Smooth muscle cell (in vitro differentiated cells): ENCODE measurements at regions not wholly inside any gene's neighbourhood (a gene's known extent, or its start where the extent isn't known, plus 50 kb on each side); places are given as distances from the start of the nearest gene placed in this dataset.

Experiments used
- DNase-seq: peaks from one replicate; lab custom pipeline; 2025; ENCODE audit not compliant: unreplicated experiment; lab: John Stamatoyannopoulos, UW
- H2AFZ ChIP-seq: fragments of 200-600 bp; sonication (generic); 2 replicates; pipeline ENCODE4 v1.6.0; 2016; ENCODE audit warnings: antibody characterized with exemption, low read depth, mild to moderate bottlenecking
- H3F3A ChIP-seq: fragments of 200-600 bp; sonication (generic); 2 replicates; pipeline ENCODE4 v1.6.0; 2017; ENCODE audit warnings: antibody characterized with exemption, low read depth
- H3K27ac ChIP-seq: fragments of 200-600 bp; sonication (generic); 2 replicates; pipeline ENCODE4 v1.5.1; 2016; ENCODE audit warnings: low read depth, mild to moderate bottlenecking
- H3K27me3 ChIP-seq: fragments of 200-600 bp; sonication (generic); 2 replicates; pipeline ENCODE4 v1.6.1; 2016; ENCODE audit warnings: low read depth, mild to moderate bottlenecking
- H3K36me3 ChIP-seq: fragments of 200-600 bp; sonication (generic); 2 replicates; pipeline ENCODE4 v1.5.1; 2016; ENCODE audit warnings: low read depth
- H3K4me1 ChIP-seq: fragments of 200-600 bp; sonication (generic); 2 replicates; pipeline ENCODE4 v1.5.1; 2016; ENCODE audit warnings: low read depth
- H3K4me2 ChIP-seq: fragments of 200-600 bp; sonication (generic); 2 replicates; pipeline ENCODE4 v1.6.0; 2016; ENCODE audit warnings: mild to moderate bottlenecking
- H3K4me3 ChIP-seq: fragments of 200-600 bp; sonication (generic); 2 replicates; pipeline ENCODE4 v1.5.1; 2016; ENCODE audit warnings: mild to moderate bottlenecking
- H3K79me2 ChIP-seq: fragments of 200-600 bp; sonication (generic); 2 replicates; pipeline ENCODE4 v1.6.0; 2016; ENCODE audit warnings: low read depth, mild to moderate bottlenecking
- H3K9ac ChIP-seq: fragments of 200-600 bp; sonication (generic); 2 replicates; pipeline ENCODE4 v1.6.0; 2016; ENCODE audit warnings: low read depth
- H3K9me3 ChIP-seq: fragments of 200-600 bp; sonication (generic); replicated peaks from 2 replicates; pipeline ENCODE4 v1.5.1; 2016; ENCODE audit warnings: low read depth
- H4K20me1 ChIP-seq: fragments of 200-600 bp; sonication (generic); 2 replicates; pipeline ENCODE4 v1.6.0; 2016; ENCODE audit warnings: low read depth
- WGBS: methylation state at CpG from one replicate; pipeline ENCODE4 v1.1.7; 2016; ENCODE audit warnings: low lambda C conversion rate; 5-methylcytosine and 5-hydroxymethylcytosine counted together
- TF ChIP-seq, protein P1 (sequence below): fragments of 200-600 bp; sonication (generic); IDR thresholded peaks from 2 replicates; pipeline ENCODE4 v1.5.1; 2017; ENCODE audit warnings: borderline replicate concordance, mild to moderate bottlenecking, antibody characterized with exemption; ENCODE audit not compliant: insufficient read depth, poor library complexity, severe bottlenecking

- Histone ChIP-seq H3K27ac (no peak overlapping the region), H3K4me1 (no peaks in the 10 kb centered on the region), H3K4me3 (no peak overlapping the region), H4K20me1 (no peaks in the 10 kb centered on the region), H3K9me3 (no peaks in the 10 kb centered on the region), H3K9ac (no peak overlapping the region), H2AFZ (no peak overlapping the region), H3K4me2 (no peak overlapping the region), H3K36me3 (no peaks in the 10 kb centered on the region), H3F3A (no peaks in the 10 kb centered on the region), H3K27me3 (no peaks in the 10 kb centered on the region), H3K79me2 (no peaks in the 10 kb centered on the region)
- DNase-seq, result no peak
- WGBS, result 94% methylated on average over 23 of the region's 29 CpGs
- TF ChIP-seq, protein P1, sequence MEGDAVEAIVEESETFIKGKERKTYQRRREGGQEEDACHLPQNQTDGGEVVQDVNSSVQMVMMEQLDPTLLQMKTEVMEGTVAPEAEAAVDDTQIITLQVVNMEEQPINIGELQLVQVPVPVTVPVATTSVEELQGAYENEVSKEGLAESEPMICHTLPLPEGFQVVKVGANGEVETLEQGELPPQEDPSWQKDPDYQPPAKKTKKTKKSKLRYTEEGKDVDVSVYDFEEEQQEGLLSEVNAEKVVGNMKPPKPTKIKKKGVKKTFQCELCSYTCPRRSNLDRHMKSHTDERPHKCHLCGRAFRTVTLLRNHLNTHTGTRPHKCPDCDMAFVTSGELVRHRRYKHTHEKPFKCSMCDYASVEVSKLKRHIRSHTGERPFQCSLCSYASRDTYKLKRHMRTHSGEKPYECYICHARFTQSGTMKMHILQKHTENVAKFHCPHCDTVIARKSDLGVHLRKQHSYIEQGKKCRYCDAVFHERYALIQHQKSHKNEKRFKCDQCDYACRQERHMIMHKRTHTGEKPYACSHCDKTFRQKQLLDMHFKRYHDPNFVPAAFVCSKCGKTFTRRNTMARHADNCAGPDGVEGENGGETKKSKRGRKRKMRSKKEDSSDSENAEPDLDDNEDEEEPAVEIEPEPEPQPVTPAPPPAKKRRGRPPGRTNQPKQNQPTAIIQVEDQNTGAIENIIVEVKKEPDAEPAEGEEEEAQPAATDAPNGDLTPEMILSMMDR, result no peak
Measured at GRCh38 chr7:411677-412312, 107.9 kb downstream of the PDGFA start.

- H3F3A ChIP-seq, result no peaks in the 10 kb centered on the region
- H3K4me3 ChIP-seq, result no peak overlapping the region
- no peaks in the 10 kb centered on the region for H3K9me3 ChIP-seq
- H3K4me2 ChIP-seq, result no peak overlapping the region
- H3K27ac ChIP-seq, result no peak overlapping the region
- no peaks in the 10 kb centered on the region for H3K4me1 ChIP-seq
- H4K20me1 ChIP-seq, result no peaks in the 10 kb centered on the region
- H3K9ac ChIP-seq, result no peak overlapping the region
- DNase-seq, result no peak
- no peaks in the 10 kb centered on the region for H3K36me3 ChIP-seq
- H3K79me2 ChIP-seq, result no peaks in the 10 kb centered on the region
- 95% methylated on average over 13 of the region's 13 CpGs for WGBS
- H3K27me3 ChIP-seq, result no peaks in the 10 kb centered on the region
- H2AFZ ChIP-seq, result no peak overlapping the region
- TF ChIP-seq, protein P1, result no peak
Measured at GRCh38 chr7:412313-412710, 107.3 kb downstream of the PDGFA start.

- H2AFZ ChIP-seq, result no peak overlapping the region
Measured at GRCh38 chr7:414681-415560, 104.7 kb downstream of the PDGFA start.

More at GRCh38 chr7:414681-415560, 104.7 kb downstream of the PDGFA start:
- Histone ChIP-seq H3K9me3 (no peaks in the 10 kb centered on the region), H3K79me2 (no peaks in the 10 kb centered on the region), H3K27ac (no peak overlapping the region), H3K36me3 (no peaks in the 10 kb centered on the region), H4K20me1 (no peaks in the 10 kb centered on the region), H3K4me1 (no peaks in the 10 kb centered on the region), H3F3A (no peaks in the 10 kb centered on the region), H3K4me3 (no peak overlapping the region), H3K4me2 (no peak overlapping the region), H3K27me3 (no peaks in the 10 kb centered on the region), H3K9ac (no peak overlapping the region)
- WGBS, result 96% methylated on average over 35 of the region's 35 CpGs
- DNase-seq, result no peak
- TF ChIP-seq, protein P1, result no peak
